KMS-11 (cell line): ENCODE measurements at regions not wholly inside any gene's neighbourhood (a gene's known extent, or its start where the extent isn't known, plus 50 kb on each side); places are given as distances from the start of the nearest gene placed in this dataset.

Experiments used
- H2AFZ ChIP-seq: fragments of 200-600 bp; sonication (generic); 2 replicates; pipeline ENCODE4 v1.6.1; 2016; ENCODE audit warnings: antibody characterized with exemption, mixed run types, low read depth
- H3K27ac ChIP-seq: fragments of 200-600 bp; sonication (generic); 2 replicates; pipeline ENCODE4 v1.6.1; 2016; ENCODE audit warnings: mild to moderate bottlenecking, mixed run types
- H3K27me3 ChIP-seq: fragments of 200-600 bp; sonication (generic); 2 replicates; pipeline ENCODE4 v1.6.1; 2017; ENCODE audit warnings: mild to moderate bottlenecking, low read depth, mixed run types, moderate library complexity; ENCODE audit not compliant: insufficient read depth
- H3K36me3 ChIP-seq: fragments of 200-600 bp; sonication (generic); 2 replicates; pipeline ENCODE4 v1.6.1; 2017; ENCODE audit warnings: mild to moderate bottlenecking, mixed run types; ENCODE audit not compliant: insufficient read depth
- H3K4me1 ChIP-seq: fragments of 200-600 bp; sonication (generic); 2 replicates; pipeline ENCODE4 v1.6.1; 2016; ENCODE audit warnings: mild to moderate bottlenecking, low read depth, mixed run types; ENCODE audit not compliant: poor library complexity, severe bottlenecking
- H3K4me2 ChIP-seq: fragments of 200-600 bp; sonication (generic); 2 replicates; pipeline ENCODE4 v1.7.0; 2016; ENCODE audit warnings: mild to moderate bottlenecking, mixed run types
- H3K4me3 ChIP-seq: fragments of 200-600 bp; sonication (generic); IDR thresholded peaks from 2 replicates; pipeline ENCODE4 v1.6.1; 2017; ENCODE audit warnings: low read depth, low read length, mixed read lengths; ENCODE audit not compliant: insufficient read depth
- H3K79me2 ChIP-seq: fragments of 200-600 bp; sonication (generic); 2 replicates; pipeline ENCODE4 v1.6.1; 2016; ENCODE audit warnings: low read depth, mixed run types; ENCODE audit not compliant: insufficient read depth
- H3K9ac ChIP-seq: fragments of 200-600 bp; sonication (generic); 2 replicates; pipeline ENCODE4 v1.6.1; 2016; ENCODE audit warnings: mild to moderate bottlenecking, mixed run types
- H4K20me1 ChIP-seq: fragments of 200-600 bp; sonication (generic); 2 replicates; pipeline ENCODE4 v1.6.1; 2016; ENCODE audit warnings: mild to moderate bottlenecking, mixed run types; ENCODE audit not compliant: insufficient read depth
- CTCF ChIP-seq: fragments of 200-600 bp; sonication (generic); conservative IDR thresholded peaks from 2 replicates; pipeline ENCODE4 v1.6.1; 2017; ENCODE audit warnings: low read depth, mild to moderate bottlenecking, antibody characterized with exemption, low read length, moderate library complexity, mixed read lengths

- Histone ChIP-seq H2AFZ (no peak overlapping the region), H3K9ac (no peak overlapping the region), H3K4me2 (no peak overlapping the region), H3K36me3 (no peaks in the 10 kb centered on the region), H4K20me1 (no peaks in the 10 kb centered on the region), H3K27me3 (no peaks in the 10 kb centered on the region), H3K4me3 (no peak overlapping the region), H3K79me2 (no peaks in the 10 kb centered on the region), H3K27ac (no peak overlapping the region), H3K4me1 (no peaks in the 10 kb centered on the region)
- TF ChIP-seq CTCF = no peak
Measured at GRCh38 chr16:51306886-51307595, 156.0 kb upstream of the SALL1 start.

GRCh38 chr16:51306116-51306515 lies 155.0 kb upstream of the SALL1 start:
- Histone ChIP-seq H3K9ac (no peak overlapping the region), H3K4me2 (no peak overlapping the region), H4K20me1 (no peaks in the 10 kb centered on the region), H3K4me1 (no peaks in the 10 kb centered on the region), H3K36me3 (no peaks in the 10 kb centered on the region), H3K79me2 (no peaks in the 10 kb centered on the region), H3K27ac (no peak overlapping the region), H3K4me3 (no peak overlapping the region), H2AFZ (no peak overlapping the region), H3K27me3 (no peaks in the 10 kb centered on the region)
- TF ChIP-seq CTCF = no peak

GRCh38 chr16:51305337-51305736 lies 154.3 kb upstream of the SALL1 start:
- no peak overlapping the region for H3K9ac ChIP-seq
- H3K79me2 ChIP-seq = no peaks in the 10 kb centered on the region
- no peaks in the 10 kb centered on the region for H4K20me1 ChIP-seq
- no peak overlapping the region for H3K4me2 ChIP-seq
- H3K27me3 ChIP-seq = no peaks in the 10 kb centered on the region
- no peak overlapping the region for H3K27ac ChIP-seq
- no peaks in the 10 kb centered on the region for H3K4me1 ChIP-seq
- TF ChIP-seq CTCF = no peak
- no peak overlapping the region for H2AFZ ChIP-seq
- H3K36me3 ChIP-seq = no peaks in the 10 kb centered on the region
- no peak overlapping the region for H3K4me3 ChIP-seq

GRCh38 chr16:51302042-51302441 lies 151.0 kb upstream of the SALL1 start:
- H3K36me3 ChIP-seq = no peaks in the 10 kb centered on the region
- H2AFZ ChIP-seq = no peak overlapping the region
- H3K27me3 ChIP-seq = no peaks in the 10 kb centered on the region
- no peak overlapping the region for H3K27ac ChIP-seq
- no peaks in the 10 kb centered on the region for H3K79me2 ChIP-seq
- no peak overlapping the region for H3K9ac ChIP-seq
- H3K4me1 ChIP-seq = no peaks in the 10 kb centered on the region
- H3K4me3 ChIP-seq = no peak overlapping the region
- no peaks in the 10 kb centered on the region for H4K20me1 ChIP-seq
- no peak for TF ChIP-seq CTCF
- no peak overlapping the region for H3K4me2 ChIP-seq
